ENCODE measurements at regions not wholly inside any gene's neighbourhood (a gene's known extent, or its start where the extent isn't known, plus 50 kb on each side); places are given as distances from the start of the nearest gene placed in this dataset.

DNA sequence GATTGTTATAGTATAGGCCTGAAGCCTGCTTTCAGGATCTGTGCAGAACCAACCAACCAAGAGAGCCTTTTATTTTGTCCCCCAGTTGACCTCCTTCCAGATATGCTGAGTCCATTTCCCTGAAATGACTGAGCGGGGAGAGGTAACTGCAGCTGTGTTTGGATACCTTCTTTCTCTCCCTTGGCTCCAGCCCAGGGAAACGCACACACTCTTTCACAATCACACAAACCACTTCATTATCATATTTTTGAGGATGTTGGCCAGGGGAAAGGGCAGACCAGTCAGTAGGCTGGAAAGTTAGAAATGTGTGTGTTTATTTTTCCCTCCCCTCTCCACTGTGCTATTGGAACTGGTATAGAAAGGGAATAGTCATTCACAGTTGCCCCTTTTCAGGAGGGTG, 417.7 kb upstream of the TBL1XR1 start:
- TF ChIP-seq, protein P1, sequence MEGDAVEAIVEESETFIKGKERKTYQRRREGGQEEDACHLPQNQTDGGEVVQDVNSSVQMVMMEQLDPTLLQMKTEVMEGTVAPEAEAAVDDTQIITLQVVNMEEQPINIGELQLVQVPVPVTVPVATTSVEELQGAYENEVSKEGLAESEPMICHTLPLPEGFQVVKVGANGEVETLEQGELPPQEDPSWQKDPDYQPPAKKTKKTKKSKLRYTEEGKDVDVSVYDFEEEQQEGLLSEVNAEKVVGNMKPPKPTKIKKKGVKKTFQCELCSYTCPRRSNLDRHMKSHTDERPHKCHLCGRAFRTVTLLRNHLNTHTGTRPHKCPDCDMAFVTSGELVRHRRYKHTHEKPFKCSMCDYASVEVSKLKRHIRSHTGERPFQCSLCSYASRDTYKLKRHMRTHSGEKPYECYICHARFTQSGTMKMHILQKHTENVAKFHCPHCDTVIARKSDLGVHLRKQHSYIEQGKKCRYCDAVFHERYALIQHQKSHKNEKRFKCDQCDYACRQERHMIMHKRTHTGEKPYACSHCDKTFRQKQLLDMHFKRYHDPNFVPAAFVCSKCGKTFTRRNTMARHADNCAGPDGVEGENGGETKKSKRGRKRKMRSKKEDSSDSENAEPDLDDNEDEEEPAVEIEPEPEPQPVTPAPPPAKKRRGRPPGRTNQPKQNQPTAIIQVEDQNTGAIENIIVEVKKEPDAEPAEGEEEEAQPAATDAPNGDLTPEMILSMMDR (IDR thresholded peaks at IDR 0.05; ENCODE audit: low read depth, low read length, poor library complexity, severe bottlenecking), result no peak
- TF ChIP-seq EZH2phosphoT487 (IDR thresholded peaks at IDR 0.05; ENCODE audit: borderline replicate concordance, low read length), result no peak
